GM23338 (cell line): ENCODE measurements at regions not wholly inside any gene's neighbourhood (a gene's known extent, or its start where the extent isn't known, plus 50 kb on each side); places are given as distances from the start of the nearest gene placed in this dataset. TPM values are rescaled to one million over a fixed set of nuclear protein-coding genes. Genes with fewer than 3 reads are reported as not detected.

Experiments used
- ATAC-seq: fragments of 200-7000 bp; cut with Tn5 transposase; 3 replicates; pipeline ENCODE4 v1.9.1; 2020
- DNase-seq: peaks from one replicate; pipeline ENCODE4 v3.0.0-alpha.2; 2015; ENCODE audit warnings: low spot score
- H2AFZ ChIP-seq: fragments of 200-600 bp; sonication (generic); 2 replicates; pipeline ENCODE4 v1.8.0; 2016; ENCODE audit warnings: antibody characterized with exemption, mild to moderate bottlenecking, moderate library complexity
- H3F3A ChIP-seq: fragments of 200-600 bp; sonication (generic); replicated peaks from 2 replicates; pipeline ENCODE4 v1.8.0; 2017; ENCODE audit warnings: antibody characterized with exemption, mixed run types, low read depth
- H3K27ac ChIP-seq: fragments of 200-600 bp; sonication (generic); 2 replicates; pipeline ENCODE4 v1.6.1; 2016; ENCODE audit warnings: low read depth
- H3K27me3 ChIP-seq: fragments of 200-600 bp; sonication (generic); 2 replicates; pipeline ENCODE4 v1.8.0; 2016; ENCODE audit warnings: mild to moderate bottlenecking, mixed run types, moderate library complexity; ENCODE audit not compliant: insufficient read depth
- H3K36me3 ChIP-seq: fragments of 200-600 bp; sonication (generic); 2 replicates; pipeline ENCODE4 v1.8.0; 2016; ENCODE audit warnings: mild to moderate bottlenecking; ENCODE audit not compliant: insufficient read depth
- H3K4me1 ChIP-seq: fragments of 200-600 bp; sonication (generic); 2 replicates; pipeline ENCODE4 v1.8.0; 2016; ENCODE audit warnings: mild to moderate bottlenecking, moderate library complexity; ENCODE audit not compliant: insufficient read depth
- H3K4me2 ChIP-seq: fragments of 200-600 bp; sonication (generic); 2 replicates; pipeline ENCODE4 v1.7.1; 2017; ENCODE audit warnings: mixed run types
- H3K4me3 ChIP-seq: fragments of 200-600 bp; sonication (generic); 2 replicates; pipeline ENCODE4 v1.6.1; 2016; ENCODE audit warnings: mixed run types
- H3K79me2 ChIP-seq: fragments of 200-600 bp; sonication (generic); replicated peaks from 2 replicates; pipeline ENCODE4 v1.8.0; 2017; ENCODE audit warnings: mild to moderate bottlenecking; ENCODE audit not compliant: insufficient read depth
- H3K9me2 ChIP-seq: fragments of 200-600 bp; sonication (generic); 2 replicates; pipeline ENCODE4 v1.8.0; 2017; ENCODE audit not compliant: insufficient read depth
- H4K20me1 ChIP-seq: fragments of 200-600 bp; sonication (generic); replicated peaks from 2 replicates; pipeline ENCODE4 v1.8.0; 2017; ENCODE audit warnings: mild to moderate bottlenecking; ENCODE audit not compliant: insufficient read depth
- H3K27ac Mint-ChIP-seq: 2 replicates; pipeline ENCODE4 v1.8.0; 2020; ENCODE audit warnings: inconsistent platforms, mild to moderate bottlenecking, moderate library complexity, mixed read lengths
- H3K27me3 Mint-ChIP-seq: 3 replicates; pipeline ENCODE4 v1.8.0; 2022; ENCODE audit warnings: low read depth, mild to moderate bottlenecking, moderate library complexity, mixed read lengths, inconsistent platforms; ENCODE audit not compliant: insufficient read depth, poor library complexity
- H3K36me3 Mint-ChIP-seq: 3 replicates; pipeline ENCODE4 v1.8.0; 2021; ENCODE audit warnings: low read depth, mild to moderate bottlenecking, inconsistent platforms, moderate library complexity, mixed read lengths
- H3K4me1 Mint-ChIP-seq: 3 replicates; pipeline ENCODE4 v1.8.0; 2020; ENCODE audit warnings: mild to moderate bottlenecking, inconsistent platforms, mixed read lengths
- H3K4me3 Mint-ChIP-seq: 3 replicates; pipeline ENCODE4 v1.8.0; 2021; ENCODE audit warnings: moderate library complexity, mild to moderate bottlenecking, inconsistent platforms, mixed read lengths
- H3K9me3 Mint-ChIP-seq: 3 replicates; pipeline ENCODE4 v1.8.0; 2020; ENCODE audit warnings: moderate library complexity, mild to moderate bottlenecking, inconsistent platforms, mixed read lengths
- small RNA-seq: library from RNA; depleted of rRNA; stranded (forward); fragments of <200 nt; gene quantifications from one replicate; pipeline ENCODE3, GENCODE V24; 2014; ENCODE audit warnings: low replicate concordance
- TF ChIP-seq, protein P1 (sequence below): IDR thresholded peaks from one replicate; pipeline ENCODE4 v1.6.1; 2018; ENCODE audit warnings: antibody characterized with exemption; ENCODE audit not compliant: unreplicated experiment

DNA sequence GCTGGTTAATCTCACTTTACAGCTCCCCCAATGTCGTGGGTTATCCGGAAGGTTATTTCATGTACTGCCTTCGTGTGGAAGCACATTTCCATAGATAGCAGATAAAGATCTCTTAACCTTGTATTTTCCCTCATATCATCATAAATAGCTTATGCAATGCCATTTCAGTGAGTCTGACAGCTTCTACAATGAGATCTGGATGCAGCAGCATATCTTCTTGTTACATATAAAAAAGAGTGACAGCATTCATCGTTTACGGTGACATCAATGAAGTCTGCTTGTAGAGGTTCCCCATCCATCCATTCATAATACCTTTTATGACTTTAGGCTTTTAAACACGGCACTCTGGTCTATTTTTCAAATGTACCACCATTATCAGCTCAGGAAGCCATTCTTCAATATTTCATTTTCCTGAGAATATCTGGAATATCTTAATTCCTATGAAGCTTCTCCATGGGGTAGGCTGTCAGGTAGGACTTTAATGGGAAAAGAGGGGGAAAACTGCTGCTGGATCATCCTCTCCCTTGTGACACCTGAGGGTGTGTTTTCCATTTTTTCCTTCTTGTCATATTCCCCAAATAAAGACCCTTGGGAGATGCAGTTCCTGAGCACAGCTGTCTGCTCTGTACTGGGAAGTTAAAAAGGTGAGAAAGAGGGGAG, 51.9 kb upstream of the CTBP2 start:
- Histone ChIP-seq H3K27ac (no peak overlapping the region), H3K4me3 (no peak overlapping the region), H3K79me2 (no peaks in the 10 kb centered on the region), H3K4me1 (no peaks in the 10 kb centered on the region; the same call in 1 of the 2 replicates), H4K20me1 (no peaks in the 10 kb centered on the region), H3F3A (no peaks in the 10 kb centered on the region), H3K27me3 (no peaks in the 10 kb centered on the region), H3K36me3 (no peaks in the 10 kb centered on the region), H3K9me2 (0 out of 2 replicates have a peak, but pooled peaks cover 6% of the 10 kb centered on the region), H2AFZ (no peak overlapping the region), H3K4me2 (no peak overlapping the region)
- Mint-ChIP-seq H3K9me3 (no peaks in the 10 kb centered on the region; the same call in 2 of the 3 replicates), H3K36me3 (no peaks in the 10 kb centered on the region), H3K4me1 (no peaks in the 10 kb centered on the region), H3K27ac (no peak overlapping the region), H3K4me3 (no peak overlapping the region), H3K27me3 (peaks cover 6% of the 10 kb centered on the region)
- ATAC-seq = no peak
- DNase-seq = no peak
- TF ChIP-seq, protein P1, sequence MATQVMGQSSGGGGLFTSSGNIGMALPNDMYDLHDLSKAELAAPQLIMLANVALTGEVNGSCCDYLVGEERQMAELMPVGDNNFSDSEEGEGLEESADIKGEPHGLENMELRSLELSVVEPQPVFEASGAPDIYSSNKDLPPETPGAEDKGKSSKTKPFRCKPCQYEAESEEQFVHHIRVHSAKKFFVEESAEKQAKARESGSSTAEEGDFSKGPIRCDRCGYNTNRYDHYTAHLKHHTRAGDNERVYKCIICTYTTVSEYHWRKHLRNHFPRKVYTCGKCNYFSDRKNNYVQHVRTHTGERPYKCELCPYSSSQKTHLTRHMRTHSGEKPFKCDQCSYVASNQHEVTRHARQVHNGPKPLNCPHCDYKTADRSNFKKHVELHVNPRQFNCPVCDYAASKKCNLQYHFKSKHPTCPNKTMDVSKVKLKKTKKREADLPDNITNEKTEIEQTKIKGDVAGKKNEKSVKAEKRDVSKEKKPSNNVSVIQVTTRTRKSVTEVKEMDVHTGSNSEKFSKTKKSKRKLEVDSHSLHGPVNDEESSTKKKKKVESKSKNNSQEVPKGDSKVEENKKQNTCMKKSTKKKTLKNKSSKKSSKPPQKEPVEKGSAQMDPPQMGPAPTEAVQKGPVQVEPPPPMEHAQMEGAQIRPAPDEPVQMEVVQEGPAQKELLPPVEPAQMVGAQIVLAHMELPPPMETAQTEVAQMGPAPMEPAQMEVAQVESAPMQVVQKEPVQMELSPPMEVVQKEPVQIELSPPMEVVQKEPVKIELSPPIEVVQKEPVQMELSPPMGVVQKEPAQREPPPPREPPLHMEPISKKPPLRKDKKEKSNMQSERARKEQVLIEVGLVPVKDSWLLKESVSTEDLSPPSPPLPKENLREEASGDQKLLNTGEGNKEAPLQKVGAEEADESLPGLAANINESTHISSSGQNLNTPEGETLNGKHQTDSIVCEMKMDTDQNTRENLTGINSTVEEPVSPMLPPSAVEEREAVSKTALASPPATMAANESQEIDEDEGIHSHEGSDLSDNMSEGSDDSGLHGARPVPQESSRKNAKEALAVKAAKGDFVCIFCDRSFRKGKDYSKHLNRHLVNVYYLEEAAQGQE = no peak

Small RNAs in the stretch of these regions (small RNA-seq; reads per million reads assigned to genes)
- not detected for gene RPS27P18
